Fibroblast of pulmonary artery (primary cell): ENCODE measurements at regions not wholly inside any gene's neighbourhood (a gene's known extent, or its start where the extent isn't known, plus 50 kb on each side); places are given as distances from the start of the nearest gene placed in this dataset.

ENCODE experiments used
- DNase-seq: peaks from one replicate; pipeline ENCODE4 v3.0.0-alpha.2; 2010; ENCODE audit warnings: low read depth
- H3K4me3 ChIP-seq: replicated peaks from 2 replicates; pipeline ENCODE4 v1.5.1; 2011; ENCODE audit warnings: low read depth, mild to moderate bottlenecking, control low read depth, low read length, moderate library complexity
- TF ChIP-seq, protein P1 (sequence below): IDR thresholded peaks from 2 replicates; pipeline ENCODE4 v1.5.1; 2011; ENCODE audit warnings: mild to moderate bottlenecking, control low read depth, low read length, inconsistent platforms; ENCODE audit errors: missing control alignments

DNA sequence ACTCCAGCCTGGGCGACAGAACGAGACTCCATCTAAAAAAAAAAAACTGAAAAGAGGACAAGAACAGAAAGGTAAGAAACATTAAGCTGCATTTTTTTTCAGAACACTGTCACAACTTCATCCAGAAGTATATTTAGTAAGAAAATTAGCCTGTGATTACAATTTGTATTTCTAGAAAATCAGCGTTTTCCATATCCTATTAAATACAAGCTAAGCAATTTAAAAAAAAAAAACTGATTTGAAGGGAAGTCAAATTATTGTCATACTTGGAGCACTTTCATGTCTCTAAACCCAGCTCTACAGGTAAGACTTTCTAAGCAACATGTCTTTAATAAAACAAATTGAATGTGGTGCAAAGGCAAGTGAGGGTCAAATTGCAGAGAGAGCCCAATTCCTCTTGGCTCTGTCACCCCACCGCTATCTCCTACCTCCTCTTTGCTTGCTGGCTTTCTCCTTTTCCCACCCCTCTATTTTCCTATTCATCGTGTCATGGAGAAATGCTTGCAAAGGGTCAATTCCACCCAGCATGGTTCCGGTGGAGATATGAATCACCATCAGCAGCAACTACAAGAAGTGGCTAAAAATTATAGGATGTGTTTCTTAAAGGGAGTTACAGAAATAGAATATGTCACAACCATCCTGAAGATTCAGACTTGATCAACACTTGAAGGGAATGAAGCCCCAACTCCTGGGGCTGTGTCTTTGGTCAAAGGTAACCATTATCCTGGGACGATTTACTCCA, 68.4 kb upstream of the BCL11A start:
- no peak overlapping the region for H3K4me3 ChIP-seq
- no peak for DNase-seq
- TF ChIP-seq, protein P1, sequence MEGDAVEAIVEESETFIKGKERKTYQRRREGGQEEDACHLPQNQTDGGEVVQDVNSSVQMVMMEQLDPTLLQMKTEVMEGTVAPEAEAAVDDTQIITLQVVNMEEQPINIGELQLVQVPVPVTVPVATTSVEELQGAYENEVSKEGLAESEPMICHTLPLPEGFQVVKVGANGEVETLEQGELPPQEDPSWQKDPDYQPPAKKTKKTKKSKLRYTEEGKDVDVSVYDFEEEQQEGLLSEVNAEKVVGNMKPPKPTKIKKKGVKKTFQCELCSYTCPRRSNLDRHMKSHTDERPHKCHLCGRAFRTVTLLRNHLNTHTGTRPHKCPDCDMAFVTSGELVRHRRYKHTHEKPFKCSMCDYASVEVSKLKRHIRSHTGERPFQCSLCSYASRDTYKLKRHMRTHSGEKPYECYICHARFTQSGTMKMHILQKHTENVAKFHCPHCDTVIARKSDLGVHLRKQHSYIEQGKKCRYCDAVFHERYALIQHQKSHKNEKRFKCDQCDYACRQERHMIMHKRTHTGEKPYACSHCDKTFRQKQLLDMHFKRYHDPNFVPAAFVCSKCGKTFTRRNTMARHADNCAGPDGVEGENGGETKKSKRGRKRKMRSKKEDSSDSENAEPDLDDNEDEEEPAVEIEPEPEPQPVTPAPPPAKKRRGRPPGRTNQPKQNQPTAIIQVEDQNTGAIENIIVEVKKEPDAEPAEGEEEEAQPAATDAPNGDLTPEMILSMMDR: no peak

DNA sequence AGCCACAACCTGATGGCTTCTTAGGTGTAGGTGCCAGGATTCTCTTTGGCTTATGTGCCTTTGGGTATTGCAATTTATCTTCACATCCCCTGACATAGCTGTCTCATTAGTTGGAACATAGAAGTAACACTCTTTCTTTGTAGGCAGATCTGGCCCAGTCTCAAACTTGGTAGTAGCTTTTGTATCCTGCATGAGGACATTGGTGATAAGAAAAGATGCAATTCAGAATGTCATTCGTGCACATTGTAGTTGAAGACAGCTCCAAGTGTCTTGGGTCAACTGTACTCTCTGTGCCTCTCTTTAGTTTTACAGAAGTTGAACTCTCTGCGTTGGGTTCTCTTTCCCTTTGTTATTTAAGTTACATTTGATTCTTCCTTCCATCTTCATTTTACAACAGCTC, 69.6 kb upstream of the BCL11A start:
- DNase-seq: no peak
- H3K4me3 ChIP-seq: no peak overlapping the region
- TF ChIP-seq, protein P1: no peak

DNA sequence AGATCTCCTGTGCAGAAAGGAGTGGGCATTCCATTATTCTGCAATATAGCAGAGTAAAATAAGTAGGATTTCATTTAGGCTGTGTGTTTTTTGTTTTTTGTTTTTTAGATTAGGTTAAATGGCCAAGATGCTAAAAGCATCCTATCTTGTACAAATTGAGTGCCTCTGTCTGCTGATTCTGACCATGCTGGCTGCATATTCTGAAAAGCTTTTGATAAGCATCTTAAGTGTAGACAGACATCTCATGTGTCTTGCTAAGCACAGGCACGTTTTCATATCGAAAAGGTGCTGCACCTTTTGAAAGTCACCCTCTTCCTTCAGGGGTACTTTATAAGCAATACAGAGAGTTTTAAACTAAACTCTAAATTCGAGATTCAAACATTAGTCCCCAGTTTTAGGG, 74.0 kb upstream of the BCL11A start:
- TF ChIP-seq, protein P1: no peak
- DNase-seq: no peak
- no peak overlapping the region for H3K4me3 ChIP-seq

DNA sequence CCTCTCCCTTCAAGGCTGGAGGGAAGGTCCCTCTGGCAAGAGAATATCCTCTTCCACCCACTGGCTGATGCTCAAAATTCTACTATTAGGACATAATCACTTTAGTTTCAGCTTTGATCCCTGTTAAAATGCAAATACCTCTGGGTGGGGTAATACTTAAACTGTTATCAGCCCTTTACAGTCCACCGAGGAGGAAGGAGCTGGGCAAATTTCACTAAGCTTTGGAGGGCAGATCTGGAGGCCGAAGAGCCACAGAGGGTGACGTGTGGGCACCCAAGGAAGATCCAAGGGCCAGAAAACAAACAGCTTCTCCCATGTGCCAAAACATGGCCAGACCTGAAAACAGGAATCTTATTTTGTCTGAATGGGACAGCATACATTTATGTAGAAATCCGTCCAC, 74.6 kb upstream of the BCL11A start:
- no peak overlapping the region for H3K4me3 ChIP-seq
- TF ChIP-seq, protein P1: no peak
- DNase-seq: no peak

DNA sequence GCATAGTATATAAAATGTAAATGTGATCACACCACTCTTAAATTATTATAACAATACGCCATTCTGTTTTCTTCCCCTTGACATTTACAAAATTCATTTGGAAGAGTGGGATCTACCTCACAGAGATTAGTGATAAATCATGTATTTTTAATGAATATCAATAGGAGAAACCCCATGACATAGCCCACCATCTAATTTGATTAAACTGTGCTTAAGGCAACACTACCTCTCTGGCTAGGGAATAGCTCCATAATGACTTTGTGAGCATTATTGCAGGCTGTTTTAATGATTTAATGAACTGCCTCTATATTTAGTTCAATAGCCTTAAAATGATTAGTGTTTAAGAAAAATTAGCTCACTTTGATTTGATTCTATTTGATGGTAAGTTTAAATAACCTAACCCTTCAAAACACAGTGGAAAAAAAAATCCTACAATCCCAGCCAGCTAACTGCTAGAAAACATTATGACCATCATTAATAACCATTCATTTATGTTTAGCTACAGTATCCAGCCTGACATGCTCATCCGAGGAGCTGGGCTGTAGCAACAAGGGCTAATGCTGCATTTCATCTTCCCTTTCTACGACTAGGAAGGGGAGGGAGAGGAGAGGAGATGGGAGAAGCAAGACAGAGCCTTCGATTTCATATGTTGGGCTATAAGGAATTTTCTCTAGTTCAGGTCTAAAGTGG, 75.3 kb upstream of the BCL11A start:
- no peak for DNase-seq
- TF ChIP-seq, protein P1: no peak
- no peak overlapping the region for H3K4me3 ChIP-seq

DNA sequence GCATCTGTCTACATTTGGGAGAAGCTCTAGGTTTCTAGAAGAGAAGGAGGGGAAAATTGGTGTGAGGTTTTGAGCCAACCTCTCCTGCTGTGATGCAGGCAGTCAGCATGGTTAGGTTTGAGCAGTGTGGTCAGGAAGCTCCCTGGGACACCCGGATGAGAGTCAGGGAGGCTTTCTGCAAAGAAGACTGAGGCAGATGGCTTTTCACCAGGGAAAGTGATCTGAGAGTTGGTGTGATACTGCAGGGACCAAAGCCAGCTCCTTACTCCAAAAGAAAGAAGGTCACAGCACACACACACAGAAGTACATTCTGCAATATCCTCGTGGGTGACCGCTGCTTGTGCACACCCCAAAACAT, 75.8 kb upstream of the BCL11A start:
- no peak for DNase-seq
- TF ChIP-seq, protein P1: no peak

More for the DNA sequence above, 75.8 kb upstream of the BCL11A start:
- no peak overlapping the region for H3K4me3 ChIP-seq
